ENCODE measurements at regions not wholly inside any gene's neighbourhood (a gene's known extent, or its start where the extent isn't known, plus 50 kb on each side); places are given as distances from the start of the nearest gene placed in this dataset.

GRCh38 chr10:118832241-118832651, 77.5 kb upstream of the CACUL1 start:
- TF ChIP-seq CTCF (conservative IDR thresholded peaks at IDR 0.05 in 1 of 2, IDR thresholded peaks at IDR 0.05 in 1 of 2; ENCODE audit: low read depth in 1 of 2, low read length in 2 of 2) (no peak), EZH2 (IDR thresholded peaks at IDR 0.05; ENCODE audit: low read length, missing control alignments) (no peak)

Measured in fibroblast of lung (primary cell).